ENCODE measurements at regions not wholly inside any gene's neighbourhood (a gene's known extent, or its start where the extent isn't known, plus 50 kb on each side); places are given as distances from the start of the nearest gene placed in this dataset.

GRCh38 chr11:70751142-70751734 lies 352.9 kb downstream of the CTTN start:
- DNase-seq, result no peak

GRCh38 chr11:70755410-70756158 lies 357.3 kb downstream of the CTTN start:
- no peak for DNase-seq

GRCh38 chr11:70756341-70756740 lies 358.0 kb downstream of the CTTN start:
- no peak for DNase-seq

GRCh38 chr11:70756756-70757155 lies 358.4 kb downstream of the CTTN start:
- DNase-seq, result no peak

- DNase-seq, result no peak
Measured at GRCh38 chr11:70757241-70757640, 358.9 kb downstream of the CTTN start.

GRCh38 chr11:70758206-70758605 lies 359.9 kb downstream of the CTTN start:
- no peak for DNase-seq

GRCh38 chr11:70759846-70760245 lies 361.5 kb downstream of the CTTN start:
- DNase-seq, result no peak

GRCh38 chr11:70760416-70761020 lies 362.2 kb downstream of the CTTN start:
- DNase-seq, result no peak

- DNase-seq, result no peak
Measured at GRCh38 chr11:70761094-70761907, 363.0 kb downstream of the CTTN start.

GRCh38 chr11:70761908-70762337 lies 363.6 kb downstream of the CTTN start:
- no peak for DNase-seq

- no peak for DNase-seq
Measured at GRCh38 chr11:70762810-70763209, 364.5 kb downstream of the CTTN start.

- DNase-seq, result no peak
Measured at GRCh38 chr11:70763606-70764005, 365.3 kb downstream of the CTTN start.

- DNase-seq, result no peak
Measured at GRCh38 chr11:70764356-70764905, 366.1 kb downstream of the CTTN start.

GRCh38 chr11:70766901-70767300 lies 368.6 kb downstream of the CTTN start:
- DNase-seq, result no peak

- no peak for DNase-seq
Measured at GRCh38 chr11:70768346-70769095, 370.2 kb downstream of the CTTN start.

- no peak for DNase-seq
Measured at GRCh38 chr11:70769106-70769505, 370.8 kb downstream of the CTTN start.

GRCh38 chr11:70769521-70769920 lies 371.2 kb downstream of the CTTN start:
- DNase-seq, result no peak

- no peak for DNase-seq
Measured at GRCh38 chr11:70771099-70771885, 373.0 kb downstream of the CTTN start.

GRCh38 chr11:70772950-70773349 lies 374.6 kb downstream of the CTTN start:
- no peak for DNase-seq

GRCh38 chr11:70775386-70776075 lies 377.2 kb downstream of the CTTN start:
- DNase-seq, result no peak
